SK-N-SH (cell line): ENCODE measurements at regions not wholly inside any gene's neighbourhood (a gene's known extent, or its start where the extent isn't known, plus 50 kb on each side); places are given as distances from the start of the nearest gene placed in this dataset.

Experiments
- CTCF ChIA-PET: fragments of 300-600, 350-600 bp; formaldehyde crosslinking; extraction: SDS; loops from one replicate; lab custom pipeline; 2021; lab: Yijun Ruan, JAX
- POLR2A ChIA-PET: fragments of 350-600 bp; sonication (Branson Sonifier 250); formaldehyde crosslinking; extraction: SDS; loops from one replicate; lab custom pipeline; 2020; ENCODE audit warnings: antibody characterized with exemption, inconsistent platforms; lab: Yijun Ruan, JAX
- DNase-seq: peaks from one replicate; pipeline ENCODE4 v3.0.0; 2012
- H2AFZ ChIP-seq: fragments of 200-600 bp; sonication (generic); 2 replicates; pipeline ENCODE4 v1.8.1; 2016; ENCODE audit warnings: antibody characterized with exemption, mild to moderate bottlenecking, low read depth
- H3F3A ChIP-seq: fragments of 200-600 bp; sonication (generic); replicated peaks from 2 replicates; pipeline ENCODE3; 2016; ENCODE audit warnings: antibody characterized with exemption, mild to moderate bottlenecking; ENCODE audit not compliant: insufficient read depth
- H3K27ac ChIP-seq, 2 experiments: fragments of 200-500 bp in 1 of 2; fragments of 200-600 bp in 1 of 2; sonication (Bioruptor generic) in 1 of 2; sonication (generic), shearing (Covaris generic) in 1 of 2; 2 replicates each; pipeline versions ENCODE4 v1.5.1 to v1.6.1; 2014 to 2016; ENCODE audit warnings: low read depth in 2 of 2, inconsistent platforms in 1 of 2, low read length in 1 of 2, mild to moderate bottlenecking in 1 of 2, mixed read lengths in 1 of 2
- H3K27me3 ChIP-seq: fragments of 200-600 bp; sonication (generic), shearing (Covaris generic); 2 replicates; pipeline ENCODE4 v1.6.1; 2016; ENCODE audit warnings: mixed run types; ENCODE audit not compliant: insufficient read depth
- H3K36me3 ChIP-seq, 2 experiments: fragments of 200-500 bp in 1 of 2; fragments of 200-600 bp in 1 of 2; sonication (Bioruptor generic) in 1 of 2; sonication (generic) in 1 of 2; replicated peaks in 1 of 2; 2 replicates each; pipeline versions ENCODE3 to v1.5.1; 2014 to 2016; ENCODE audit warnings: low read length in 1 of 2, mild to moderate bottlenecking in 1 of 2; ENCODE audit not compliant: insufficient read depth in 2 of 2, control insufficient read depth in 1 of 2
- H3K4me1 ChIP-seq, 2 experiments: fragments of 200-500 bp in 1 of 2; fragments of 200-600 bp in 1 of 2; sonication (Bioruptor generic) in 1 of 2; sonication (generic), shearing (Covaris generic) in 1 of 2; 2 replicates each; pipeline versions ENCODE4 v1.5.1 to v1.6.1; 2014 to 2016; ENCODE audit warnings: low read depth in 1 of 2, low read length in 1 of 2, mixed run types in 1 of 2; ENCODE audit not compliant: insufficient read depth in 2 of 2, control insufficient read depth in 1 of 2
- H3K4me2 ChIP-seq: fragments of 200-600 bp; sonication (generic), shearing (Covaris generic); 2 replicates; pipeline ENCODE4 v1.6.1; 2017; ENCODE audit warnings: mixed run types
- H3K4me3 ChIP-seq, 2 experiments: fragments of 200-500 bp in 1 of 2; fragments of 200-600 bp in 1 of 2; sonication (Bioruptor generic) in 1 of 2; sonication (generic), shearing (Covaris generic) in 1 of 2; 2 replicates each; pipeline versions ENCODE4 v1.5.1 to v1.8.1; 2014 to 2016; ENCODE audit warnings: low read depth in 2 of 2, inconsistent platforms in 1 of 2, low read length in 1 of 2, mild to moderate bottlenecking in 1 of 2, mixed read lengths in 1 of 2, moderate library complexity in 1 of 2
- H3K79me2 ChIP-seq: fragments of 200-600 bp; sonication (generic); 2 replicates; pipeline ENCODE4 v1.8.1; 2017; ENCODE audit warnings: mild to moderate bottlenecking; ENCODE audit not compliant: insufficient read depth
- H3K9ac ChIP-seq: fragments of 200-600 bp; sonication (generic); 2 replicates; pipeline ENCODE4 v1.6.1; 2017; ENCODE audit warnings: mixed run types
- H3K9me2 ChIP-seq: fragments of 200-600 bp; sonication (generic); 2 replicates; pipeline ENCODE4 v1.6.1; 2017; ENCODE audit warnings: mixed run types
- H3K9me3 ChIP-seq: fragments of 200-600 bp; sonication (generic); 2 replicates; pipeline ENCODE4 v1.6.1; 2017; ENCODE audit warnings: mixed run types, mild to moderate bottlenecking, moderate library complexity
- H4K20me1 ChIP-seq: fragments of 200-600 bp; sonication (generic); 2 replicates; pipeline ENCODE4 v1.6.1; 2017; ENCODE audit warnings: mild to moderate bottlenecking, mixed run types; ENCODE audit not compliant: insufficient read depth
- EZH2phosphoT487 ChIP-seq: fragments of 200-600 bp; sonication (generic); IDR thresholded peaks from 2 replicates; pipeline ENCODE4 v1.6.1; 2017; ENCODE audit warnings: low read depth, mixed run types, mild to moderate bottlenecking, antibody characterized with exemption, moderate library complexity, borderline replicate concordance
- FOXJ3 ChIP-seq: sonication (generic); formaldehyde crosslinking; IDR thresholded peaks from 2 replicates; pipeline ENCODE4 v1.5.1; 2020; ENCODE audit warnings: mild to moderate bottlenecking, missing genetic modification reagents
- FOXM1 ChIP-seq: IDR thresholded peaks from 2 replicates; pipeline ENCODE4 v1.4.0; 2012; ENCODE audit warnings: low read depth, mild to moderate bottlenecking
- IRF3 ChIP-seq: fragments of 150-350 bp; IDR thresholded peaks from 2 replicates; pipeline ENCODE4 v1.6.1; 2016; ENCODE audit warnings: mild to moderate bottlenecking, low read depth, low read length
- MEF2A ChIP-seq: IDR thresholded peaks from 2 replicates; pipeline ENCODE4 v1.4.0; 2012; ENCODE audit warnings: low read depth, borderline replicate concordance
- NFIC ChIP-seq: IDR thresholded peaks from 2 replicates; pipeline ENCODE4 v1.4.0; 2012; ENCODE audit warnings: borderline replicate concordance
- RAD21 ChIP-seq: IDR thresholded peaks from 2 replicates; pipeline ENCODE4 v1.6.1; 2012; ENCODE audit warnings: mild to moderate bottlenecking, low read length
- REST ChIP-seq: IDR thresholded peaks from 2 replicates; pipeline ENCODE4 v1.6.1; 2012; ENCODE audit warnings: mild to moderate bottlenecking, low read depth, low read length, moderate library complexity
- RFX5 ChIP-seq: IDR thresholded peaks from 2 replicates; pipeline ENCODE4 v1.6.1; 2012; ENCODE audit warnings: mild to moderate bottlenecking, improper control_type of control experiment, low read length
- TAF1 ChIP-seq: IDR thresholded peaks from 2 replicates; pipeline ENCODE4 v1.6.1; 2012; ENCODE audit warnings: low read depth, mild to moderate bottlenecking, low read length, moderate library complexity, borderline replicate concordance
- USF2 ChIP-seq: fragments of 150-350 bp; IDR thresholded peaks from 2 replicates; pipeline ENCODE4 v1.6.1; 2017; ENCODE audit warnings: antibody characterized with exemption, low read length, low read depth, borderline replicate concordance
- YY1 ChIP-seq: IDR thresholded peaks from 2 replicates; pipeline ENCODE4 v1.4.0; 2012; ENCODE audit warnings: low read depth, mild to moderate bottlenecking
- ZBTB33 ChIP-seq: IDR thresholded peaks from 2 replicates; pipeline ENCODE4 v1.4.0; 2012; ENCODE audit warnings: low read depth, borderline replicate concordance
- WGBS: methylation state at CpG from one replicate; pipeline ENCODE4 v1.1.6; 2017; ENCODE audit warnings: low lambda C conversion rate; 5-methylcytosine and 5-hydroxymethylcytosine counted together
- TF ChIP-seq, protein P1 (sequence below): fragments of 200-600 bp; sonication (generic); IDR thresholded peaks from 2 replicates; pipeline ENCODE4 v1.6.1; 2017; ENCODE audit warnings: antibody characterized with exemption, mild to moderate bottlenecking, moderate library complexity

DNA sequence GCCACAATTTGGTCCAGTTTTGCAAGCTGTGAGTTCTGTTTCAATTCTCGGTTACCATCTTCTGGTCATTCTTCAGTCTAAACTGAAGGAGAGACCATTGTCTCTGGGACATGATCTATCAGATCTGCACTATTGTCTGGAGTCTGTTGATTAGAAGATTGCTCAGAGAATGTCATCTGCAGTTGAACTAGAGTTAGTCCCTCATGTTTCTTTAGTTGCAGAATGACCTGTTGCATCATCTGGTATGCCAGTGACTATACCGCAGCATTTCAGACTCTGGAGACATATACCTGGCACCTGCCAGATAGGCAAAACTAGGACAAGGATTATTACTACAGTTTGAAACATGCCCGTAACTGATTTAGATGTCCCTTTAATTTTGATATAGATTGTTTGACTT is 194.8 kb downstream of the LRRC70 start:
- CTCF ChIA-PET: interaction anchor here (1.2 kb wide), 1 partner anchor 313 kb away, joined by 4 read pairs; no protein-coding TSS in a partner anchor

DNA sequence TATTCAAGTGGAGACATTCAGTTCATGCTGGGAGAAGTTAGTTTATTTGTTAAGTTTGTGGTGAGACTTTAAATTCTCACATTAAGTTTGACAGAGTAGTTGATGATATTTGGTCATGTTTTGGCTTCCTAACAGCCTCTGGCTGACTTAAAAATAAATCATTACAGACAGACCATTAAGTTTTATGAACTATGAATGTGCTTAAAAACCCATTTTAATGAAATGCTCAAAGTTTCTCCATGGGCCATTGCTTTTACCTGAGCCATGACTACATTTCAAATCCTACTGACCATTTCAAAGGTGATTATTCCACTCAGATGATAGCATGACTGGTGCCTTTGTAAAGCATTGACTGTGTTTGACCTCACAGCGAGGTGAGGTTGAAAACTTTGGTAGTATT is 192.7 kb downstream of the LRRC70 start:
- no peaks in the 10 kb centered on the region for H3K9me2 ChIP-seq
- ChIA-PET POLR2A (no interaction called here), CTCF (interaction anchor here (1.2 kb wide), 1 partner anchor 311 kb away, joined by 4 read pairs; no protein-coding TSS in a partner anchor)
- no peaks in the 10 kb centered on the region for H3K27me3 ChIP-seq
- no peaks in the 10 kb centered on the region for H3K9me3 ChIP-seq
- no peaks in the 10 kb centered on the region for H3K36me3 ChIP-seq
- no peaks in the 10 kb centered on the region for H3K79me2 ChIP-seq
- H3K9ac ChIP-seq: no peak overlapping the region
- H4K20me1 ChIP-seq: no peaks in the 10 kb centered on the region
- DNase-seq: no peak
- H3K4me1 ChIP-seq: no peaks in the 10 kb centered on the region
- no peak overlapping the region for H3K4me3 ChIP-seq
- WGBS: 23% methylated on average over 1 of the region's 1 CpG
- no peak overlapping the region for H3K27ac ChIP-seq
- H2AFZ ChIP-seq: no peak overlapping the region
- H3F3A ChIP-seq: no peaks in the 10 kb centered on the region
- H3K4me2 ChIP-seq: no peak overlapping the region
- TF ChIP-seq RAD21: no peak
- TF ChIP-seq IRF3: no peak
- TF ChIP-seq NFIC: no peak
- TF ChIP-seq TAF1: no peak
- TF ChIP-seq MEF2A: no peak
- no peak for TF ChIP-seq RFX5
- TF ChIP-seq ZBTB33: no peak
- TF ChIP-seq, protein P1, sequence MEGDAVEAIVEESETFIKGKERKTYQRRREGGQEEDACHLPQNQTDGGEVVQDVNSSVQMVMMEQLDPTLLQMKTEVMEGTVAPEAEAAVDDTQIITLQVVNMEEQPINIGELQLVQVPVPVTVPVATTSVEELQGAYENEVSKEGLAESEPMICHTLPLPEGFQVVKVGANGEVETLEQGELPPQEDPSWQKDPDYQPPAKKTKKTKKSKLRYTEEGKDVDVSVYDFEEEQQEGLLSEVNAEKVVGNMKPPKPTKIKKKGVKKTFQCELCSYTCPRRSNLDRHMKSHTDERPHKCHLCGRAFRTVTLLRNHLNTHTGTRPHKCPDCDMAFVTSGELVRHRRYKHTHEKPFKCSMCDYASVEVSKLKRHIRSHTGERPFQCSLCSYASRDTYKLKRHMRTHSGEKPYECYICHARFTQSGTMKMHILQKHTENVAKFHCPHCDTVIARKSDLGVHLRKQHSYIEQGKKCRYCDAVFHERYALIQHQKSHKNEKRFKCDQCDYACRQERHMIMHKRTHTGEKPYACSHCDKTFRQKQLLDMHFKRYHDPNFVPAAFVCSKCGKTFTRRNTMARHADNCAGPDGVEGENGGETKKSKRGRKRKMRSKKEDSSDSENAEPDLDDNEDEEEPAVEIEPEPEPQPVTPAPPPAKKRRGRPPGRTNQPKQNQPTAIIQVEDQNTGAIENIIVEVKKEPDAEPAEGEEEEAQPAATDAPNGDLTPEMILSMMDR: no peak

More for the DNA sequence above, 194.8 kb downstream of the LRRC70 start:
- Histone ChIP-seq H3K9me3 (no peaks in the 10 kb centered on the region), H3K27me3 (no peaks in the 10 kb centered on the region)
- TF ChIP-seq EZH2phosphoT487 (no peak), FOXJ3 (CRISPR knock-in tag) (no peak), USF2 (no peak), NFIC (no peak), REST (no peak), FOXM1 (no peak), YY1 (no peak), MEF2A (no peak)
- TF ChIP-seq, all 33 proteins: peak for 0
- Histone ChIP-seq H3K9ac (no peak overlapping the region), H2AFZ (no peak overlapping the region), H3K4me3 (no peak overlapping the region), H3K4me1 (no peaks in the 10 kb centered on the region), H3K79me2 (no peaks in the 10 kb centered on the region), H4K20me1 (no peaks in the 10 kb centered on the region), H3K36me3 (no peaks in the 10 kb centered on the region), H3K27ac (no peak overlapping the region), H3F3A (no peaks in the 10 kb centered on the region), H3K4me2 (no peak overlapping the region), H3K9me2 (no peaks in the 10 kb centered on the region)
- POLR2A ChIA-PET: no interaction called here
- WGBS: 58% methylated on average over 3 of the region's 3 CpGs
- DNase-seq: no peak
